PC-9 (cell line): ENCODE measurements at regions not wholly inside any gene's neighbourhood (a gene's known extent, or its start where the extent isn't known, plus 50 kb on each side); places are given as distances from the start of the nearest gene placed in this dataset.

Source experiments
- BruUV-seq: library from RNA; stranded (reverse); fragments of 400-500 nt; replicated peaks from 2 replicates; lab custom pipeline; 2021; lab: Mats Ljungman, UMichigan
- CTCF ChIA-PET: fragments of 300-600 bp; sonication (Branson Sonifier 250); formaldehyde crosslinking; loops from one replicate; lab custom pipeline; 2022; ENCODE audit warnings: antibody characterized with exemption; lab: Charles Lee
- POLR2A ChIA-PET: fragments of 300-600 bp; sonication (Branson Sonifier 250); formaldehyde crosslinking; loops from one replicate; lab custom pipeline; 2022; ENCODE audit warnings: antibody characterized with exemption; ENCODE audit not compliant: unreplicated experiment; lab: Charles Lee
- DNase-seq, 2 experiments: peaks; one replicate each; pipeline versions ENCODE4 v3.0.0 to v3.0.0-alpha.2; 2015 to 2022; ENCODE audit warnings: mixed read lengths in 1 of 2
- H2AFZ ChIP-seq: fragments of 200-600 bp; sonication (generic); 2 replicates; pipeline ENCODE4 v1.8.1; 2017; ENCODE audit warnings: antibody characterized with exemption
- H3F3A ChIP-seq: fragments of 200-600 bp; sonication (generic); 2 replicates; pipeline ENCODE4 v1.8.1; 2017; ENCODE audit warnings: antibody characterized with exemption, mild to moderate bottlenecking, low read depth; ENCODE audit not compliant: insufficient read depth
- H3K27ac ChIP-seq: fragments of 200-600 bp; sonication (generic); 2 replicates; pipeline ENCODE4 v1.6.1; 2016; ENCODE audit warnings: mixed run types
- H3K27me3 ChIP-seq: fragments of 200-600 bp; sonication (generic); 2 replicates; pipeline ENCODE4 v1.6.1; 2016; ENCODE audit warnings: low read depth, mixed run types; ENCODE audit not compliant: insufficient read depth
- H3K36me3 ChIP-seq: fragments of 200-600 bp; sonication (generic); 2 replicates; pipeline ENCODE4 v1.6.1; 2016; ENCODE audit warnings: low read depth, mixed run types
- H3K4me1 ChIP-seq: fragments of 200-600 bp; sonication (generic); replicated peaks from 2 replicates; pipeline ENCODE4 v1.6.1; 2016; ENCODE audit warnings: mixed run types; ENCODE audit not compliant: insufficient read depth
- H3K4me2 ChIP-seq: fragments of 200-600 bp; sonication (generic); 2 replicates; pipeline ENCODE4 v1.6.1; 2017; ENCODE audit warnings: mixed run types
- H3K4me3 ChIP-seq: fragments of 200-600 bp; sonication (generic); 2 replicates; pipeline ENCODE4 v1.6.1; 2016; ENCODE audit warnings: mixed run types
- H3K79me2 ChIP-seq: fragments of 200-600 bp; sonication (generic); 2 replicates; pipeline ENCODE4 v1.6.1; 2017; ENCODE audit warnings: low read depth, mixed run types
- H3K9me2 ChIP-seq: fragments of 200-600 bp; sonication (generic); 2 replicates; pipeline ENCODE4 v1.8.1; 2017; ENCODE audit warnings: mild to moderate bottlenecking; ENCODE audit not compliant: insufficient read depth
- H3K9me3 ChIP-seq: fragments of 200-600 bp; sonication (generic); 2 replicates; pipeline ENCODE4 v1.8.1; 2016; ENCODE audit warnings: low read depth; ENCODE audit not compliant: insufficient read depth
- H4K20me1 ChIP-seq: fragments of 200-600 bp; sonication (generic); 2 replicates; pipeline ENCODE4 v1.8.1; 2017; ENCODE audit not compliant: insufficient read depth
- CTCF ChIP-seq: fragments of 200-600 bp; sonication (generic); conservative IDR thresholded peaks from 2 replicates; pipeline ENCODE4 v1.6.1; 2017; ENCODE audit warnings: mixed run types, antibody characterized with exemption, mild to moderate bottlenecking, moderate library complexity
- EZH2 ChIP-seq: fragments of 200-600 bp; sonication (generic); IDR thresholded peaks from 2 replicates; pipeline ENCODE4 v1.8.0; 2017; ENCODE audit warnings: antibody characterized with exemption, low read depth
- intact Hi-C: fragments of 100-400 bp; cut with micrococcal nuclease; formaldehyde crosslinking; loops from one replicate; pipeline ENCODE4 v1.10.0; 2022; ENCODE audit not compliant: unreplicated experiment

GRCh38 chr2:7407906-7408680 is 490.9 kb downstream of the RNF144A start:
- ChIA-PET POLR2A (no interaction called here), CTCF (no interaction called here)
- H3K27ac ChIP-seq: no peak overlapping the region
- H3K9me2 ChIP-seq: no peaks in the 10 kb centered on the region
- intact Hi-C loops: no loop called here
- H3K4me1 ChIP-seq: no peaks in the 10 kb centered on the region
- no peaks in the 10 kb centered on the region for H3F3A ChIP-seq
- peaks cover 39% of the 10 kb centered on the region for H3K27me3 ChIP-seq
- no peak for DNase-seq
- no peaks in the 10 kb centered on the region for H3K79me2 ChIP-seq
- no peak overlapping the region for H2AFZ ChIP-seq
- no peaks in the 10 kb centered on the region for H4K20me1 ChIP-seq
- H3K36me3 ChIP-seq: no peaks in the 10 kb centered on the region
- H3K4me3 ChIP-seq: no peak overlapping the region
- no peaks in the 10 kb centered on the region for H3K9me3 ChIP-seq
- no peak for TF ChIP-seq EZH2
- TF ChIP-seq CTCF: no peak
- H3K4me2 ChIP-seq: no peak overlapping the region
- no TSS peak for BruUV-seq

GRCh38 chr2:7411691-7412090 is 494.5 kb downstream of the RNF144A start:
- no peak for DNase-seq
- Histone ChIP-seq H3K4me3 (no peak overlapping the region), H3K27ac (no peak overlapping the region), H3K27me3 (peaks cover 11% of the 10 kb centered on the region; the same call in 1 of the 2 replicates), H3K9me3 (no peaks in the 10 kb centered on the region), H3F3A (no peaks in the 10 kb centered on the region), H3K36me3 (no peaks in the 10 kb centered on the region), H4K20me1 (no peaks in the 10 kb centered on the region; the same call in 1 of the 2 replicates), H3K4me1 (no peaks in the 10 kb centered on the region), H2AFZ (no peak overlapping the region), H3K4me2 (no peak overlapping the region), H3K79me2 (no peaks in the 10 kb centered on the region), H3K9me2 (no peaks in the 10 kb centered on the region)
- intact Hi-C loops: no loop called here
- TF ChIP-seq EZH2 (no peak), CTCF (no peak)
- ChIA-PET CTCF (no interaction called here), POLR2A (no interaction called here)
- BruUV-seq: no TSS peak

GRCh38 chr2:7417845-7418742 is 500.9 kb downstream of the RNF144A start:
- no peak for DNase-seq

More at GRCh38 chr2:7417845-7418742, 500.9 kb downstream of the RNF144A start:
- H2AFZ ChIP-seq: no peak overlapping the region
- H3K27ac ChIP-seq: no peak overlapping the region
- H3K4me1 ChIP-seq: no peaks in the 10 kb centered on the region
- H3K36me3 ChIP-seq: no peaks in the 10 kb centered on the region
- peaks cover 26% of the 10 kb centered on the region for H3K27me3 ChIP-seq
- no peaks in the 10 kb centered on the region for H3F3A ChIP-seq
- ChIA-PET CTCF (no interaction called here), POLR2A (no interaction called here)
- no peaks in the 10 kb centered on the region; the same call in 1 of the 2 replicates for H4K20me1 ChIP-seq
- H3K4me3 ChIP-seq: no peak overlapping the region
- no peaks in the 10 kb centered on the region for H3K9me3 ChIP-seq
- no peaks in the 10 kb centered on the region for H3K79me2 ChIP-seq
- no peaks in the 10 kb centered on the region for H3K9me2 ChIP-seq
- intact Hi-C loops: no loop called here
- no peak for TF ChIP-seq CTCF
- no peak for TF ChIP-seq EZH2
- no TSS peak for BruUV-seq
- no peak overlapping the region for H3K4me2 ChIP-seq
